GM23338 (cell line): ENCODE measurements at regions not wholly inside any gene's neighbourhood (a gene's known extent, or its start where the extent isn't known, plus 50 kb on each side); places are given as distances from the start of the nearest gene placed in this dataset.

Source experiments
- CREB1 ChIP-seq: fragments of 250-450 bp; sonication (Bioruptor Pico); IDR thresholded peaks from 2 replicates; pipeline ENCODE4 v1.5.0; 2020; ENCODE audit warnings: low read depth, mild to moderate bottlenecking, moderate library complexity
- EZH2phosphoT487 ChIP-seq: fragments of 200-600 bp; sonication (generic); IDR thresholded peaks from one replicate; pipeline ENCODE4 v1.8.1; 2018; ENCODE audit warnings: antibody characterized with exemption; ENCODE audit not compliant: unreplicated experiment
- JUNB ChIP-seq: IDR thresholded peaks from one replicate; pipeline ENCODE4 v1.6.1; 2016; ENCODE audit warnings: antibody characterized with exemption; ENCODE audit not compliant: unreplicated experiment
- STAT1 ChIP-seq: IDR thresholded peaks from one replicate; pipeline ENCODE4 v1.6.1; 2016; ENCODE audit warnings: antibody characterized with exemption; ENCODE audit not compliant: unreplicated experiment
- TF ChIP-seq, protein P1 (sequence below): fragments of 250-450 bp; sonication (Bioruptor Pico); IDR thresholded peaks from 2 replicates; pipeline ENCODE4 v1.5.0; 2020; ENCODE audit warnings: mild to moderate bottlenecking, moderate library complexity
- TF ChIP-seq, protein P2 (sequence below): IDR thresholded peaks from one replicate; pipeline ENCODE4 v1.6.1; 2018; ENCODE audit warnings: antibody characterized with exemption; ENCODE audit not compliant: unreplicated experiment

DNA sequence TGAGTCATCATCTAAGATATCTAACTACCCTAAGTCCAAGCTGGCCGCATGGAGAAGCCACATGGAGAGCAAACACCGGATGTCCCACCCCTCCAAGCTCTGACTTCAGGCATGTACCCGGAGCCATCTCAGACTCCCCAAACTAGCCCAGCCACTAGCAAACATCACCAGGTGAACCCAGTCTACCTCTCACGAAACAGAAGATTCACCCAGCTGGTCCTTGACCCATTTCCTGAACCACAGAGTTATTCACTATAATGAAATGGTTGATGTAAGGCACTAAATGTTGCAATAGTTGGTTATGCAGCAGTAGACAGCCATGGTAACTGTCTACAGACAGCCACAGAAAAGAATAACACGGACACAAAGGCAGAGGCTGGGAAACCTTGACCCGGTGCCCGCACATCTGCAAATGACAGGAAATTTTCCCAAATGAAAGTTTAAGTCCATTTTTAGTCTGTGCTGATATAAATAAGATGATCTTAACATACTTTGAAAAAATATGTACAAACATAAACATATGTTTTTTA lies 265.5 kb upstream of the ATP10A start (continued):
- TF ChIP-seq, protein P1, sequence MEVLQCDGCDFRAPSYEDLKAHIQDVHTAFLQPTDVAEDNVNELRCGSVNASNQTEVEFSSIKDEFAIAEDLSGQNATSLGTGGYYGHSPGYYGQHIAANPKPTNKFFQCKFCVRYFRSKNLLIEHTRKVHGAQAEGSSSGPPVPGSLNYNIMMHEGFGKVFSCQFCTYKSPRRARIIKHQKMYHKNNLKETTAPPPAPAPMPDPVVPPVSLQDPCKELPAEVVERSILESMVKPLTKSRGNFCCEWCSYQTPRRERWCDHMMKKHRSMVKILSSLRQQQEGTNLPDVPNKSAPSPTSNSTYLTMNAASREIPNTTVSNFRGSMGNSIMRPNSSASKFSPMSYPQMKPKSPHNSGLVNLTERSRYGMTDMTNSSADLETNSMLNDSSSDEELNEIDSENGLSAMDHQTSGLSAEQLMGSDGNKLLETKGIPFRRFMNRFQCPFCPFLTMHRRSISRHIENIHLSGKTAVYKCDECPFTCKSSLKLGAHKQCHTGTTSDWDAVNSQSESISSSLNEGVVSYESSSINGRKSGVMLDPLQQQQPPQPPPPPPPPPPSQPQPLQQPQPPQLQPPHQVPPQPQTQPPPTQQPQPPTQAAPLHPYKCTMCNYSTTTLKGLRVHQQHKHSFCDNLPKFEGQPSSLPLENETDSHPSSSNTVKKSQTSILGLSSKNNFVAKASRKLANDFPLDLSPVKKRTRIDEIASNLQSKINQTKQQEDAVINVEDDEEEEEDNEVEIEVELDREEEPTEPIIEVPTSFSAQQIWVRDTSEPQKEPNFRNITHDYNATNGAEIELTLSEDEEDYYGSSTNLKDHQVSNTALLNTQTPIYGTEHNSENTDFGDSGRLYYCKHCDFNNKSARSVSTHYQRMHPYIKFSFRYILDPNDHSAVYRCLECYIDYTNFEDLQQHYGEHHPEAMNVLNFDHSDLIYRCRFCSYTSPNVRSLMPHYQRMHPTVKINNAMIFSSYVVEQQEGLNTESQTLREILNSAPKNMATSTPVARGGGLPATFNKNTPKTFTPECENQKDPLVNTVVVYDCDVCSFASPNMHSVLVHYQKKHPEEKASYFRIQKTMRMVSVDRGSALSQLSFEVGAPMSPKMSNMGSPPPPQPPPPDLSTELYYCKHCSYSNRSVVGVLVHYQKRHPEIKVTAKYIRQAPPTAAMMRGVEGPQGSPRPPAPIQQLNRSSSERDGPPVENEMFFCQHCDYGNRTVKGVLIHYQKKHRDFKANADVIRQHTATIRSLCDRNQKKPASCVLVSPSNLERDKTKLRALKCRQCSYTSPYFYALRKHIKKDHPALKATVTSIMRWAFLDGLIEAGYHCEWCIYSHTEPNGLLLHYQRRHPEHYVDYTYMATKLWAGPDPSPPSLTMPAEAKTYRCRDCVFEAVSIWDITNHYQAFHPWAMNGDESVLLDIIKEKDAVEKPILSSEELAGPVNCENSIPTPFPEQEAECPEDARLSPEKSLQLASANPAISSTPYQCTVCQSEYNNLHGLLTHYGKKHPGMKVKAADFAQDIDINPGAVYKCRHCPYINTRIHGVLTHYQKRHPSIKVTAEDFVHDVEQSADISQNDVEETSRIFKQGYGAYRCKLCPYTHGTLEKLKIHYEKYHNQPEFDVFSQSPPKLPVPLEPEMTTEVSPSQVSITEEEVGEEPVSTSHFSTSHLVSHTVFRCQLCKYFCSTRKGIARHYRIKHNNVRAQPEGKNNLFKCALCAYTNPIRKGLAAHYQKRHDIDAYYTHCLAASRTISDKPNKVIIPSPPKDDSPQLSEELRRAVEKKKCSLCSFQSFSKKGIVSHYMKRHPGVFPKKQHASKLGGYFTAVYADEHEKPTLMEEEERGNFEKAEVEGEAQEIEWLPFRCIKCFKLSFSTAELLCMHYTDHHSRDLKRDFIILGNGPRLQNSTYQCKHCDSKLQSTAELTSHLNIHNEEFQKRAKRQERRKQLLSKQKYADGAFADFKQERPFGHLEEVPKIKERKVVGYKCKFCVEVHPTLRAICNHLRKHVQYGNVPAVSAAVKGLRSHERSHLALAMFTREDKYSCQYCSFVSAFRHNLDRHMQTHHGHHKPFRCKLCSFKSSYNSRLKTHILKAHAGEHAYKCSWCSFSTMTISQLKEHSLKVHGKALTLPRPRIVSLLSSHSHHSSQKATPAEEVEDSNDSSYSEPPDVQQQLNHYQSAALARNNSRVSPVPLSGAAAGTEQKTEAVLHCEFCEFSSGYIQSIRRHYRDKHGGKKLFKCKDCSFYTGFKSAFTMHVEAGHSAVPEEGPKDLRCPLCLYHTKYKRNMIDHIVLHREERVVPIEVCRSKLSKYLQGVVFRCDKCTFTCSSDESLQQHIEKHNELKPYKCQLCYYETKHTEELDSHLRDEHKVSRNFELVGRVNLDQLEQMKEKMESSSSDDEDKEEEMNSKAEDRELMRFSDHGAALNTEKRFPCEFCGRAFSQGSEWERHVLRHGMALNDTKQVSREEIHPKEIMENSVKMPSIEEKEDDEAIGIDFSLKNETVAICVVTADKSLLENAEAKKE, result no peak
- TF ChIP-seq JUNB (no peak), EZH2phosphoT487 (no peak), CREB1 (CRISPR knock-in tag) (no peak), STAT1 (no peak)
- TF ChIP-seq, protein P2, sequence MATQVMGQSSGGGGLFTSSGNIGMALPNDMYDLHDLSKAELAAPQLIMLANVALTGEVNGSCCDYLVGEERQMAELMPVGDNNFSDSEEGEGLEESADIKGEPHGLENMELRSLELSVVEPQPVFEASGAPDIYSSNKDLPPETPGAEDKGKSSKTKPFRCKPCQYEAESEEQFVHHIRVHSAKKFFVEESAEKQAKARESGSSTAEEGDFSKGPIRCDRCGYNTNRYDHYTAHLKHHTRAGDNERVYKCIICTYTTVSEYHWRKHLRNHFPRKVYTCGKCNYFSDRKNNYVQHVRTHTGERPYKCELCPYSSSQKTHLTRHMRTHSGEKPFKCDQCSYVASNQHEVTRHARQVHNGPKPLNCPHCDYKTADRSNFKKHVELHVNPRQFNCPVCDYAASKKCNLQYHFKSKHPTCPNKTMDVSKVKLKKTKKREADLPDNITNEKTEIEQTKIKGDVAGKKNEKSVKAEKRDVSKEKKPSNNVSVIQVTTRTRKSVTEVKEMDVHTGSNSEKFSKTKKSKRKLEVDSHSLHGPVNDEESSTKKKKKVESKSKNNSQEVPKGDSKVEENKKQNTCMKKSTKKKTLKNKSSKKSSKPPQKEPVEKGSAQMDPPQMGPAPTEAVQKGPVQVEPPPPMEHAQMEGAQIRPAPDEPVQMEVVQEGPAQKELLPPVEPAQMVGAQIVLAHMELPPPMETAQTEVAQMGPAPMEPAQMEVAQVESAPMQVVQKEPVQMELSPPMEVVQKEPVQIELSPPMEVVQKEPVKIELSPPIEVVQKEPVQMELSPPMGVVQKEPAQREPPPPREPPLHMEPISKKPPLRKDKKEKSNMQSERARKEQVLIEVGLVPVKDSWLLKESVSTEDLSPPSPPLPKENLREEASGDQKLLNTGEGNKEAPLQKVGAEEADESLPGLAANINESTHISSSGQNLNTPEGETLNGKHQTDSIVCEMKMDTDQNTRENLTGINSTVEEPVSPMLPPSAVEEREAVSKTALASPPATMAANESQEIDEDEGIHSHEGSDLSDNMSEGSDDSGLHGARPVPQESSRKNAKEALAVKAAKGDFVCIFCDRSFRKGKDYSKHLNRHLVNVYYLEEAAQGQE, result no peak
